A549 (cell line): ENCODE measurements at regions not wholly inside any gene's neighbourhood (a gene's known extent, or its start where the extent isn't known, plus 50 kb on each side); places are given as distances from the start of the nearest gene placed in this dataset.
"Not testable (repeated sequence)": the region's sequence is repeated elsewhere in the genome, so short reads cannot be mapped to it uniquely, and the experiment has no call there.

Experiments used
- CEBPB ChIP-seq, 2 experiments: fragments of >200 bp in 1 of 2; sonication (Bioruptor Twin) in 1 of 2; formaldehyde crosslinking in 1 of 2; IDR thresholded peaks; 2 replicates each; pipeline ENCODE4 v1.6.1; 2012 to 2016
- ESRRA ChIP-seq: fragments of 150-350 bp; IDR thresholded peaks from 2 replicates; pipeline ENCODE4 v1.6.1; 2014; ENCODE audit warnings: mild to moderate bottlenecking, low read length, borderline replicate concordance
- JUNB ChIP-seq: fragments of >200 bp; sonication (Bioruptor Twin); formaldehyde crosslinking; IDR thresholded peaks from 2 replicates; pipeline ENCODE4 v1.6.1; 2016
- RAD21 ChIP-seq, 2 experiments: fragments of >200 bp in 1 of 2; sonication (Bioruptor Twin) in 1 of 2; formaldehyde crosslinking in 1 of 2; IDR thresholded peaks in 1 of 2; conservative IDR thresholded peaks in 1 of 2; 2 replicates in 1 of 2; 3 replicates in 1 of 2; pipeline ENCODE4 v1.6.1; 2012 to 2018; ENCODE audit warnings: inconsistent platforms in 1 of 2
- TF ChIP-seq, protein P1 (sequence below): fragments of >200 bp; sonication (Bioruptor Twin); formaldehyde crosslinking; IDR thresholded peaks from 3 replicates; pipeline ENCODE4 v1.5.1; 2016

GRCh38 chr7:69106946-69107345 lies 491.3 kb upstream of the AUTS2 start:
- TF ChIP-seq, protein P1, sequence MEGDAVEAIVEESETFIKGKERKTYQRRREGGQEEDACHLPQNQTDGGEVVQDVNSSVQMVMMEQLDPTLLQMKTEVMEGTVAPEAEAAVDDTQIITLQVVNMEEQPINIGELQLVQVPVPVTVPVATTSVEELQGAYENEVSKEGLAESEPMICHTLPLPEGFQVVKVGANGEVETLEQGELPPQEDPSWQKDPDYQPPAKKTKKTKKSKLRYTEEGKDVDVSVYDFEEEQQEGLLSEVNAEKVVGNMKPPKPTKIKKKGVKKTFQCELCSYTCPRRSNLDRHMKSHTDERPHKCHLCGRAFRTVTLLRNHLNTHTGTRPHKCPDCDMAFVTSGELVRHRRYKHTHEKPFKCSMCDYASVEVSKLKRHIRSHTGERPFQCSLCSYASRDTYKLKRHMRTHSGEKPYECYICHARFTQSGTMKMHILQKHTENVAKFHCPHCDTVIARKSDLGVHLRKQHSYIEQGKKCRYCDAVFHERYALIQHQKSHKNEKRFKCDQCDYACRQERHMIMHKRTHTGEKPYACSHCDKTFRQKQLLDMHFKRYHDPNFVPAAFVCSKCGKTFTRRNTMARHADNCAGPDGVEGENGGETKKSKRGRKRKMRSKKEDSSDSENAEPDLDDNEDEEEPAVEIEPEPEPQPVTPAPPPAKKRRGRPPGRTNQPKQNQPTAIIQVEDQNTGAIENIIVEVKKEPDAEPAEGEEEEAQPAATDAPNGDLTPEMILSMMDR = not testable (repeated sequence)
- TF ChIP-seq JUNB; RAD21 (conservative IDR thresholded peaks at IDR 0.05 in 1 of 2, IDR thresholded peaks at IDR 0.05 in 1 of 2); CEBPB (IDR thresholded peaks at IDR 0.05); ESRRA: not testable (repeated sequence)
